ENCODE measurements at regions not wholly inside any gene's neighbourhood (a gene's known extent, or its start where the extent isn't known, plus 50 kb on each side); places are given as distances from the start of the nearest gene placed in this dataset.

DNA sequence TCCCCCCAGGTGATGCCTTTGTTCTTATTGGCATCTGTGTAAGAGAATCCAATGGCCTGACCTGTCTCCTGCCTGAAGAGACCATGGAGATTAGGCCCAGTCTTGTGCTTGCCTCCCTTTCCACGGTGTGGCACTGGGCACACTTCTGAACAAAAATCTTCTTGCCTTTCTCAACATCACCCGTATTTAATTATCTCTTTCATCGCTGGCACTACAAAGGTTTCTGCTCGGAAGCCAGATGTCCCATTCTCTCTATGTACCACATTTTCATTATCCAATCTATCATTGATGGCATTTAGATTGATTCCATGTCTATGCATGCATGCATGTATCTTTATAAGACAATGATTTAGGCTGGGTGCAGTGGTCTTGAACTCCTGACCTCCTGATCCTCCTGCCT lies 74.3 kb downstream of the SLC25A15 start:
- DNase-seq (ENCODE audit: low spot score in 2 of 2), result no peak
- no peaks in the 10 kb centered on the region for H3K36me3 Mint-ChIP-seq
- no peak for ATAC-seq (ENCODE audit: low read depth)
- no peaks in the 10 kb centered on the region for H3K27me3 Mint-ChIP-seq
- H3K27ac Mint-ChIP-seq, result no peak overlapping the region
- H3K9me3 Mint-ChIP-seq, result peaks cover 3% of the 10 kb centered on the region
- no peak overlapping the region for H3K4me3 Mint-ChIP-seq
- H3K4me1 Mint-ChIP-seq, result no peaks in the 10 kb centered on the region

DNA sequence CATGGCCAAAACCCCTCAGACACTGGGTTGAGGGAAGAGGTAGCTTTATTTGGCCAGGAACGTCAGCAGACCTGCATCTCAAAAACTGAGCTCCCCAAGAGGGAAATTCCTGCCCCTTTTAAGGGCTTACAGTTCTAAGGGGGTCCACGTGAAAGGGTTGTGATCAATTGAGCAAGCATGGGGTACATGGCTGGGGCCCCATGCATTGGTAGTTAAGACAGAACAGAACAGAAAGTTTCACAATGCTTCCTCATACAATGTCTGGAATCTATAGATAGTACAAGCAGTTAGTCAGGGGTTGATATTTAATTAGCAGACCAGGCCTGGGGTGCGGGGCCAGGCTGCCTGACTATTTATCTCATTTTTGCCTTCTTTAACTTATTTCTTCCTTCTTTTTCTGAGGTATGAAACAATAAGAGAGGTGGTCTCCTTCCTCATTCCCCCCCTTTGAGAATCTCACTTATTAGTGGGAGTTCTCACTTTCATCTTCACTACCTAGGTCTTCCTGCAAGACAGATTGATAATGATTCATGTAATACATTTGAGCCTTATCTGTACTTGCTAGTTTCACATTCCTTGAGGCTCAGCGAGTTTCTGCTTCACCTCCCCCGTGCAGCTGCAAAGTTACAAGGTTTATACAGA lies 84.8 kb downstream of the SLC25A15 start:
- DNase-seq (ENCODE audit: low spot score in 2 of 2) (no peak), ATAC-seq (ENCODE audit: low read depth) (no peak)
- Mint-ChIP-seq H3K4me3 (no peak overlapping the region), H3K9me3 (peaks cover 21% of the 10 kb centered on the region), H3K4me1 (no peaks in the 10 kb centered on the region), H3K27me3 (no peaks in the 10 kb centered on the region), H3K36me3 (peaks cover 47% of the 10 kb centered on the region), H3K27ac (no peak overlapping the region)

DNA sequence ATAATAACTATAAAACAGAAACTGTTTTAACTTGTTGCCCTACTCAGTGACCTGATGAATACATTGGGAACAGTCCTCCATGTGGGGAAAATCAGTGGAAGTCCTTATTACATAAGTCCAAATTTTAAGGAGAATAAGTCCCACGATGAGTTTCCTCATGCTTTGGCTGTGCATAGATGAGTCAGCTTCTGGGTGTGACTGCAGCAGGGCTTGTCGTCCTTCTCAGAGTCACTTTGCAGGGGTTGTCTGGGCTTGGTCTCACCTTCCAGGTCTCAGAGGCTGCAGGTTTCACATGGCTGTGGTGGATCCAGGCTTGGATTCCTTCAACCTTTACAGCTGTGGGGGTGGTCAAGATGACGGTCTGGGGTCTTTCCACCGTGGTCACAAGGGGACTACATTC lies 85.6 kb downstream of the SLC25A15 start:
- peaks cover 55% of the 10 kb centered on the region for H3K36me3 Mint-ChIP-seq
- no peak overlapping the region for H3K27ac Mint-ChIP-seq

DNA sequence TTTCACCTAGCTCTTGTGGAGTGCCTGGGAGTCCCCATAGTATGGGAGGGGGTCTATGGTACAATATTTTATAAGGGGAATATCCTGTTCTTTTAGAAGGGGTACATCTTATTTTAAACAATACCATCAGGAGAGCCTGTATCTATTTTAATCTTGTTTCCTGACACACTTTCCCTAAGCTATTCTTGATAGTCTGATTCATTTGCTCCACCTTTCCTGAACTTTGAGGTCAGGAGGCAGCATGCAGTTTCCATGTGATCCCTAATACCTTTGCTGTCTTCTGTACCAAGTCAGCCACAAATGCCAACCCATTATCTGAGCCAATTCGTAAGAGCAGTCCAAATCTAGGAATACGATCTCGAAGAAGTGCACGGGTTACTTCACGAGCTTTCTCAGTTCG lies 86.2 kb downstream of the SLC25A15 start:
- no peaks in the 10 kb centered on the region for H3K27me3 Mint-ChIP-seq
- H3K27ac Mint-ChIP-seq, result no peak overlapping the region
- H3K9me3 Mint-ChIP-seq, result peaks cover 22% of the 10 kb centered on the region
- no peak for ATAC-seq (ENCODE audit: low read depth)
- DNase-seq (ENCODE audit: low spot score in 2 of 2), result no peak
- H3K4me3 Mint-ChIP-seq, result no peak overlapping the region
- H3K36me3 Mint-ChIP-seq, result peaks cover 57% of the 10 kb centered on the region
- H3K4me1 Mint-ChIP-seq, result no peaks in the 10 kb centered on the region

More for the DNA sequence above, 85.6 kb downstream of the SLC25A15 start:
- no peak for ATAC-seq (ENCODE audit: low read depth)
- H3K9me3 Mint-ChIP-seq, result peaks cover 22% of the 10 kb centered on the region
- DNase-seq (ENCODE audit: low spot score in 2 of 2), result no peak
- no peak overlapping the region for H3K4me3 Mint-ChIP-seq
- no peaks in the 10 kb centered on the region for H3K4me1 Mint-ChIP-seq
- no peaks in the 10 kb centered on the region for H3K27me3 Mint-ChIP-seq

DNA sequence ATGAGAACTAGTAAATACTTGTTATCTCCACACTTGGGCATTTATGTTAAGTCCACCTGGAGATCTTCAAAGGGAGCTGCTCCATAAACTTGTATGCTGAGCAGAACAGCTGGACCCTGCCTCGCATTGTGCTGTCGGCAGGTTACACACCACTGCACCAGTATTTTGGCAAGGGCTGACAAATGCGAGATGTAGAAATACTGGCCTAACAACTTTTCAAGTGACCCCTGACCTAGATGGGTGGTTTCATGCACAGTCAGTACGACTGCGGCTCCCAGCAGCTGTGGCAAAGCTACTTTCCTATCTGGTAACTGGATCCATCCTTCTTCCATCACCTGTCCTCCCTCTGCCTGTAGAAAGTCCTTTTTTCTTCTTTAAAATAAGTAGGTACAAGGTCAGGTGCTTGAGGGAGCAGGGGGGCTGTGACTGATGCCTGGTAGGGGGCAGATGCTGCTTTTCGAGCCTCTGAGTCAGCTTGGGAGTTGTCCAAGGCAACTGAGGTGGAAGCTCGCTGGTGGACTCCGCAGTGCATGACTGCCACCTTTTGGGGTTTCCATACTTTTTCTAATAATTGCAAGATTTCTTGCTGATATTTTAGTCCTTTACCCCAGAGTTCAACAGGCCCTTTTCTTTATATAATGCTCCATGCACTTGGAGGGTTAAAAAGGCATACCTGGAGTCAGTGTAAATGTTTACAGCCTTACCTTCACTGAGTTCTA lies 86.8 kb downstream of the SLC25A15 start:
- no peaks in the 10 kb centered on the region for H3K27me3 Mint-ChIP-seq
- peaks cover 61% of the 10 kb centered on the region for H3K36me3 Mint-ChIP-seq
- H3K9me3 Mint-ChIP-seq, result peaks cover 22% of the 10 kb centered on the region

DNA sequence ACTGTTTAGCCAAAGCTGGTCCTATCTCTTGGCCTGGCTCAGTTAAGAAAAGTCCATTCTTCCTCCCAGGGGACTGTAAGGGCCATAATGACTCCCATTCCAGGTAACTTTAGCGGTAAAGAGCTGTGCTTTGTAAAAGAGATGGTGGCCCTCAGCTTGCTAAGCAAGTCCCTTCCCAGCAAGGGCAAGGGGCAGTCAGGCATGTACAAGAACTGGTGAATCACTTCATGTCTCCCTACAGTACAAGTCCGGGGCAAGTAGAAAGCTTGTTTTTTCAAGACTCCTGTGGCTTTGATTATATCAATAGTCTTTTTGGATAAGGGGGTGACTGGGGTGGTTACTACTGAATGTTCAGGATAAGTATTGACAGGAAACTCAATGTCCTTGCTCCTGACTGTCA lies 88.9 kb downstream of the SLC25A15 start:
- peaks cover 67% of the 10 kb centered on the region for H3K36me3 Mint-ChIP-seq
- no peak for ATAC-seq (ENCODE audit: low read depth)
- H3K27ac Mint-ChIP-seq, result no peak overlapping the region
- no peaks in the 10 kb centered on the region for H3K4me1 Mint-ChIP-seq
- DNase-seq (ENCODE audit: low spot score in 2 of 2), result no peak
- no peak overlapping the region for H3K4me3 Mint-ChIP-seq
- peaks cover 16% of the 10 kb centered on the region for H3K9me3 Mint-ChIP-seq
- H3K27me3 Mint-ChIP-seq, result no peaks in the 10 kb centered on the region

More for the DNA sequence above, 86.8 kb downstream of the SLC25A15 start:
- Mint-ChIP-seq H3K4me3 (no peak overlapping the region), H3K27ac (no peak overlapping the region), H3K4me1 (no peaks in the 10 kb centered on the region)
- DNase-seq (ENCODE audit: low spot score in 2 of 2), result no peak
- no peak for ATAC-seq (ENCODE audit: low read depth)

DNA sequence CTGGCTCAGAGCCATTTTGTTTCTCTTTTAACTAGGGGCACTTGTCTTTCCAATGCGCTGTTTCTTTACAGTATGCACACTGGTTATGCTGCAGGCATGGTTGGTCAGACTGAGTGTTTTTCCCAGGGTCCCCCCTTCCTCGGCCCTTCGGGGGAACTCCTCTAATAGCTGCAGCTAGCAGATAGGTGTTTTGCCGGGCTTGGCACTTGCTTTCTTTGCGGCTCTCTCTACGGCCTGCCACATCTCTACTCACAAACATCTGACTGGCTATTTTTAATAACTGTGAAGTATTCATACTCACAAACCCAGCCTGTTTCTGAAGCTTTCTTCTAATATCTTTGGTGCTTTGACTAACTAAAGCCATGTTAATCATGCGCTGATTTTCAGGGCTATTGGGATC lies 89.4 kb downstream of the SLC25A15 start:
- Mint-ChIP-seq H3K9me3 (peaks cover 14% of the 10 kb centered on the region), H3K4me1 (no peaks in the 10 kb centered on the region)
- ATAC-seq (ENCODE audit: low read depth), result no peak

More for the DNA sequence above, 89.4 kb downstream of the SLC25A15 start:
- no peak overlapping the region for H3K27ac Mint-ChIP-seq
- H3K27me3 Mint-ChIP-seq, result no peaks in the 10 kb centered on the region
- no peak for DNase-seq (ENCODE audit: low spot score in 2 of 2)
- no peak overlapping the region for H3K4me3 Mint-ChIP-seq
- H3K36me3 Mint-ChIP-seq, result peaks cover 65% of the 10 kb centered on the region

Data from memory B cell (primary cell).